ENCODE measurements at regions not wholly inside any gene's neighbourhood (a gene's known extent, or its start where the extent isn't known, plus 50 kb on each side); places are given as distances from the start of the nearest gene placed in this dataset.
"Not testable (repeated sequence)": the region's sequence is repeated elsewhere in the genome, so short reads cannot be mapped to it uniquely, and the experiment has no call there.

DNA sequence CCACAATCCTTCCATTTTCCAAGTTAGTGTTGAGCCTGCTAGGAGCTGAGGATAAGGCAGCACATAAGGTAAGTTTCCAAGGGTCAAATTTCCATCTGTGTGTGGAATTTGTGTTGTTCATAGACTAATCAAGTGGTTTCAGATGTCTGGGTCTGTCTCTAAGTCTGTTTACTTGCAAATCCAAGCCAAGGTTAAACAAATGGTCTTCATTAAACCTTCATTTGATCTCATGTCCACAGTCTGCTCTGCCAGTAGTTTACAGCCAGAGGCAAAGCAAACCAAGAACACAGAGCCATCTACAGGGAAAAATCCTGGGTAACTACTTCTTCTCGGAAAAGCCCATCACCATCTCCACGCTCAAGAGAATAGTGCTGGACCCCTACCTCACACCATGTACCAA is 5450.2 kb upstream of the TPTE start:
- TF ChIP-seq, protein P1, sequence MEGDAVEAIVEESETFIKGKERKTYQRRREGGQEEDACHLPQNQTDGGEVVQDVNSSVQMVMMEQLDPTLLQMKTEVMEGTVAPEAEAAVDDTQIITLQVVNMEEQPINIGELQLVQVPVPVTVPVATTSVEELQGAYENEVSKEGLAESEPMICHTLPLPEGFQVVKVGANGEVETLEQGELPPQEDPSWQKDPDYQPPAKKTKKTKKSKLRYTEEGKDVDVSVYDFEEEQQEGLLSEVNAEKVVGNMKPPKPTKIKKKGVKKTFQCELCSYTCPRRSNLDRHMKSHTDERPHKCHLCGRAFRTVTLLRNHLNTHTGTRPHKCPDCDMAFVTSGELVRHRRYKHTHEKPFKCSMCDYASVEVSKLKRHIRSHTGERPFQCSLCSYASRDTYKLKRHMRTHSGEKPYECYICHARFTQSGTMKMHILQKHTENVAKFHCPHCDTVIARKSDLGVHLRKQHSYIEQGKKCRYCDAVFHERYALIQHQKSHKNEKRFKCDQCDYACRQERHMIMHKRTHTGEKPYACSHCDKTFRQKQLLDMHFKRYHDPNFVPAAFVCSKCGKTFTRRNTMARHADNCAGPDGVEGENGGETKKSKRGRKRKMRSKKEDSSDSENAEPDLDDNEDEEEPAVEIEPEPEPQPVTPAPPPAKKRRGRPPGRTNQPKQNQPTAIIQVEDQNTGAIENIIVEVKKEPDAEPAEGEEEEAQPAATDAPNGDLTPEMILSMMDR (IDR thresholded peaks at IDR 0.05; ENCODE audit: low read depth, low read length): not testable (repeated sequence)
- not testable (repeated sequence) for TF ChIP-seq POLR2A (IDR thresholded peaks at IDR 0.05; ENCODE audit: extremely low read depth, insufficient read length)

Measured in NB4 (cell line).